GM10266 (cell line): ENCODE measurements at regions not wholly inside any gene's neighbourhood (a gene's known extent, or its start where the extent isn't known, plus 50 kb on each side); places are given as distances from the start of the nearest gene placed in this dataset.

Experiments used
- DNase-seq: peaks from one replicate; pipeline ENCODE4 v3.0.0; 2012; ENCODE audit errors: extremely low spot score
- TF ChIP-seq, protein P1 (sequence below): IDR thresholded peaks from 2 replicates; pipeline ENCODE4 v1.5.1; 2012; ENCODE audit warnings: mild to moderate bottlenecking, low read depth; ENCODE audit not compliant: control insufficient read depth, insufficient read depth; ENCODE audit errors: missing control alignments

DNA sequence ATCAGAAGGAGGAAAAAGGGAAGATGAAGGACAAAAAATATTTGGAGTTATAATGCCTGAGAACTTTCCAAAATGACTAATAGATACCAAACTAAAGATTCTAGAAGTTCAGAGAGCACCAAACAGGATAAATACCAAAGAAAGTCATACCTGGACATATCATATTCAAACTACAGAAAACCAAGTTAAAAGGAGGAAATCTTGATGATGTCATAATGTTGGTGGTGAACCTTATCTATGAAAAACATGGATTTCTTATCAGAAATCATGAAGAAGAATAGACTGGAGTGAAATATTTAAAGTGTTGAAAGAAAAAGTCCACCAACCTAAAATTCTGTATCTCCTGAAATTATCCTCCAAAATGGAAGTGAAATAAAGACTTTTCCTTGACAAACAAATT, 389.2 kb downstream of the JRKL start:
- no peak for DNase-seq
- TF ChIP-seq, protein P1, sequence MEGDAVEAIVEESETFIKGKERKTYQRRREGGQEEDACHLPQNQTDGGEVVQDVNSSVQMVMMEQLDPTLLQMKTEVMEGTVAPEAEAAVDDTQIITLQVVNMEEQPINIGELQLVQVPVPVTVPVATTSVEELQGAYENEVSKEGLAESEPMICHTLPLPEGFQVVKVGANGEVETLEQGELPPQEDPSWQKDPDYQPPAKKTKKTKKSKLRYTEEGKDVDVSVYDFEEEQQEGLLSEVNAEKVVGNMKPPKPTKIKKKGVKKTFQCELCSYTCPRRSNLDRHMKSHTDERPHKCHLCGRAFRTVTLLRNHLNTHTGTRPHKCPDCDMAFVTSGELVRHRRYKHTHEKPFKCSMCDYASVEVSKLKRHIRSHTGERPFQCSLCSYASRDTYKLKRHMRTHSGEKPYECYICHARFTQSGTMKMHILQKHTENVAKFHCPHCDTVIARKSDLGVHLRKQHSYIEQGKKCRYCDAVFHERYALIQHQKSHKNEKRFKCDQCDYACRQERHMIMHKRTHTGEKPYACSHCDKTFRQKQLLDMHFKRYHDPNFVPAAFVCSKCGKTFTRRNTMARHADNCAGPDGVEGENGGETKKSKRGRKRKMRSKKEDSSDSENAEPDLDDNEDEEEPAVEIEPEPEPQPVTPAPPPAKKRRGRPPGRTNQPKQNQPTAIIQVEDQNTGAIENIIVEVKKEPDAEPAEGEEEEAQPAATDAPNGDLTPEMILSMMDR = no peak

DNA sequence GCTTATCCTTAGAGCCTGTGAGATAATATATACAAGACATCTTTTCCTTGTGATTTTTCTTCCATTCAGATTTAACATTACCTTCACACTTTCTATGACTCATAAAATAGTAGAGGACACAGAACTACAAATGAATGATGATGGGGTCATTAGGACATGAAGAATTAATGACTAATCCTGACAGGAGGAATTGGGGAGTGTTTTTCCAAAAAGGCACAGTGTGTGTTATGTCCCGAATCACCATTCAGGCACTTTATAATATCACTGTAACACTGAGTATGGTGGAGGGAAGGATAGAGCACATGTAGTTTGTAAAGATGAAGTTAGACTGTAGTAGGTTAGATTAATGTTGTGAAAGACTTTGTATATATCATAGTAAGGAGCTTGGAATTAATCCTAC, 391.3 kb downstream of the JRKL start:
- TF ChIP-seq, protein P1 = no peak
- DNase-seq = no peak

DNA sequence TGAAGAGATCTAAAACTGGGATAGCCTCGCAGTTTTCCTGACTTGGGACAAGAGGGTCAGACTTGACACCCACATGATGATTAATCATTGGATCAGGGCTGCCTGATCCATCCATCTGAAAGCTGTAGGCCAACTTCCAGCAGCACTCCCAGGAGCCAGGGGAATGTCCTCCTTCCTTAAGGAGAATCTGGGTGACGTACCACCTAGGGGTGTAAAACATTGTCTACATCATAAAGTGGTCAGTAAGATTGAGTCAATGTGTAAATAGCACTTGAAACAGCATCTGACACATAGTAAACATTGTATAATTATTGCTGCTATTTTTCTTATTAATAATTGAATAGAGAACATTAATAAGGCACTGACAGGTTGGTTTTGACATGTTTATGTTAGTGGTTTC, 392.8 kb downstream of the JRKL start:
- TF ChIP-seq, protein P1 = no peak

DNA sequence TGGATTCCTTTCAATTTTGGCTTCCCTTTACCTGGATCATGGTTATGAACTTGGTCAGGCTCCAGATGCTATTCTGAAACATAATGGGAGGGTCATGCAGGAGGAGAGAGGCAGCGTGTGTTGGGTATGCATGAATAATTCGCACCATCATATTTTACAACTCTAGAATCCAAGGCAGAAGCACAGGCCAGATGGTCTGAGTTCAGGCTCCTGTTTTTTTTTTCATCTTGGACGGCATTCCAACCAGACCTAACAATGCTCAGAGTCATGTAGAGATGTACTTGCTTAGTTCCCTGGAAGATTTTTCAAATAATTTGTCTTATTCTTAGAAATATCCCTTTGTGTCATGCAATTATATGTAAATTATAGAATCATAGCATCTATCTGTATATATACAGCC, 393.5 kb downstream of the JRKL start:
- no peak for DNase-seq
- TF ChIP-seq, protein P1 = no peak

More for the DNA sequence above, 392.8 kb downstream of the JRKL start:
- DNase-seq = no peak

DNA sequence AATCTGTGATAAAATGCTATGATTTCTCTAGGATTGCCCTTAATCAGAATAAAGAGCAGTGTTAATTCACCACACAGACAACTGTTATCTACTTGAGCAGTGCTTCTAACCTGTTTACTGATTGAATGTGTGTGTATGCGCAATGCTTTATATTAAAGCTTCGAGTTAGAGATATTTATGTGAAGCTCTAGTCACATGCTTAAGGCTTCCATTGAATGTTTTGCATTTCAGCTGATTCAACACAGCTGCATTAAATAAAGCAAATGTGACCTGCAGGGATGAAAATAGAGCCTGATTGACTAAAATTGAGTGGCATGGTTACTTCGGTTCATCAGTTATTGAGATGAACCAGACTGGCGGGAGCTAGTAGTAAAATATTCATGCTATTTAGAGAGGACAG, 395.3 kb downstream of the JRKL start:
- TF ChIP-seq, protein P1 = no peak
- DNase-seq = no peak

DNA sequence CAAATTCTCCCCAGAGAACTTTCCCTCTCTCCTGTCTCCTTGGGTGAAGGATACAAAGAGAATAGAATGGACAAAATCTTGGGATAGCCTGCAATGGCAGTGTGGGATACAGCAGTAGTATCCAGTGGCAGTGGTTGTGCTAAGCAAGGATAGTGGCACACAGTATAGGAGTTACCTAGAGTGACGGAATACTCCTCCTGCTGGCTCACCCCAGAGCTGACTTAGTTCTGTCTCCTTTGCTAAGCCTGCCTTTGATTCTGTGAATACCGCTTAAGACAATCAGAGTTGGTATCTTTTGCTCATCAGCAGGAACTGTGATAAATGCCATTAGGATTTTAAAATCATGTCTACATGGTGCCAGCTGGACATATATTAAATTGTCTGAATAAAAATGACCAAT, 404.3 kb downstream of the JRKL start:
- DNase-seq = no peak

DNA sequence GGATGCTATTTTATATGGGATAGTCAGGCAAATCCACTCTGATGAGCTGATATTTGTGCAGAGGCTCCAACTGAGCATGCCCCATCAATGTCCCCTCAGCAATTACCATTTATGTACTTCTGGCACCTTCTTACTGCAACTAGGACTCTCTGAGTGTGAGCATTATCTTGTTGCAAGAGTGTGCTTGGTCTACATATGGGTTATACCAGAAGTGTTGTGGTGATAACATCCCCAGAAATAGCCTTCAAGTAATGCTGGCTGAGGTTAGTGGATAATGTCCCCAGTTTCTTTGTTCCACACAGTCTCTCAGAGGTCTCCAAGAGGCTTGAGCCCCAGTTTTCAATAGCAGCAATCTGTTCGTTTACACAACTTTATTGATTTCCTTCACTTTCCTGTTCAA, 408.6 kb downstream of the JRKL start:
- TF ChIP-seq, protein P1 = no peak

More for the DNA sequence above, 404.3 kb downstream of the JRKL start:
- TF ChIP-seq, protein P1 = no peak

More for the DNA sequence above, 408.6 kb downstream of the JRKL start:
- no peak for DNase-seq
